Ascending aorta (tissue), 2 donors: ENCODE measurements at regions not wholly inside any gene's neighbourhood (a gene's known extent, or its start where the extent isn't known, plus 50 kb on each side); places are given as distances from the start of the nearest gene placed in this dataset.

Source experiments
- DNase-seq, 2 donors: peaks; one replicate each; pipeline ENCODE4 v3.0.0-alpha.2; 2019; ENCODE audit warnings: low spot score in 2 of 2
- H3K27ac ChIP-seq, 2 donors: fragments of 200-600 bp; sonication (generic); one replicate each; pipeline ENCODE4 v1.5.1; 2016 to 2017; ENCODE audit warnings: mild to moderate bottlenecking in 1 of 2
- H3K27me3 ChIP-seq: fragments of 200-600 bp; sonication (generic); one replicate; pipeline ENCODE4 v1.5.1; 2017
- H3K36me3 ChIP-seq, 2 donors: fragments of 200-600 bp; sonication (generic); one replicate each; pipeline ENCODE4 v1.5.1; 2016
- H3K4me1 ChIP-seq, 2 donors: fragments of 200-600 bp; sonication (generic); one replicate each; pipeline ENCODE4 v1.5.1; 2016 to 2017; ENCODE audit warnings: mild to moderate bottlenecking in 1 of 2
- H3K4me3 ChIP-seq, 2 donors: fragments of 200-600 bp; sonication (generic); one replicate each; pipeline ENCODE4 v1.5.1; 2016 to 2017; ENCODE audit warnings: mild to moderate bottlenecking in 1 of 2
- H3K9me3 ChIP-seq, 2 donors: fragments of 200-600 bp; sonication (generic); one replicate each; pipeline ENCODE4 v1.5.1; 2016
- intact Hi-C: fragments of 100-400 bp; cut with DNase I; formaldehyde crosslinking; loops from one replicate; pipeline ENCODE4 v1.15.1; 2023
- TF ChIP-seq, protein P1 (sequence below), 3 experiments: fragments of 200-600 bp in 2 of 3; fragments of 450-650 bp in 1 of 3; sonication (generic) in 2 of 3; IDR thresholded peaks; one replicate each; pipeline ENCODE4 v1.5.1; 2016 to 2019; ENCODE audit warnings: antibody characterized with exemption in 3 of 3, mild to moderate bottlenecking in 1 of 3, moderate library complexity in 1 of 3

DNA sequence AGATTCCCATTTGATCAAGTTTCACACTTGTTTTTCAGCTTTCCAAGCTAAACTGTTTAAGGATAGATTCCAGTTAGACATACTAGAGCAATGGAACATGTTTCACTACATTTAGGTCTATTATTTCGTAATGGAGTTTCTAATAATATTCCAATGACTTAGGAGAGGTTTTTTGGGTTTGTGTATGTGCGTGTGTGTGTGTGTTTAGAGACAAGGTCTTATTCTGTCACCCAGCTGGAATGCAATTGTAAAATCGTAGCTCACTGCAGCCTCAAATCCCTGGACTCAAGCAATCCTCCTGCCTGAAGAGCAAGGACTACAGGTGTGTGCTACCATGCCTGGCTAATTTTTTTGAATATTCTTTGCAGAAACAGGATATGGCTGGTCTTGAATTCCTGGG lies 426.3 kb downstream of the ZFHX3 start:
- Histone ChIP-seq H3K4me1 (no peaks in the 10 kb centered on the region), H3K27me3 (no peaks in the 10 kb centered on the region), H3K27ac (no peak overlapping the region), H3K9me3 (no peaks in the 10 kb centered on the region), H3K36me3 (no peaks in the 10 kb centered on the region), H3K4me3 (no peak overlapping the region)
- intact Hi-C loops: no loop called here
- TF ChIP-seq, protein P1, sequence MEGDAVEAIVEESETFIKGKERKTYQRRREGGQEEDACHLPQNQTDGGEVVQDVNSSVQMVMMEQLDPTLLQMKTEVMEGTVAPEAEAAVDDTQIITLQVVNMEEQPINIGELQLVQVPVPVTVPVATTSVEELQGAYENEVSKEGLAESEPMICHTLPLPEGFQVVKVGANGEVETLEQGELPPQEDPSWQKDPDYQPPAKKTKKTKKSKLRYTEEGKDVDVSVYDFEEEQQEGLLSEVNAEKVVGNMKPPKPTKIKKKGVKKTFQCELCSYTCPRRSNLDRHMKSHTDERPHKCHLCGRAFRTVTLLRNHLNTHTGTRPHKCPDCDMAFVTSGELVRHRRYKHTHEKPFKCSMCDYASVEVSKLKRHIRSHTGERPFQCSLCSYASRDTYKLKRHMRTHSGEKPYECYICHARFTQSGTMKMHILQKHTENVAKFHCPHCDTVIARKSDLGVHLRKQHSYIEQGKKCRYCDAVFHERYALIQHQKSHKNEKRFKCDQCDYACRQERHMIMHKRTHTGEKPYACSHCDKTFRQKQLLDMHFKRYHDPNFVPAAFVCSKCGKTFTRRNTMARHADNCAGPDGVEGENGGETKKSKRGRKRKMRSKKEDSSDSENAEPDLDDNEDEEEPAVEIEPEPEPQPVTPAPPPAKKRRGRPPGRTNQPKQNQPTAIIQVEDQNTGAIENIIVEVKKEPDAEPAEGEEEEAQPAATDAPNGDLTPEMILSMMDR (IDR thresholded peaks at IDR 0.05): no peak
- no peak for DNase-seq

DNA sequence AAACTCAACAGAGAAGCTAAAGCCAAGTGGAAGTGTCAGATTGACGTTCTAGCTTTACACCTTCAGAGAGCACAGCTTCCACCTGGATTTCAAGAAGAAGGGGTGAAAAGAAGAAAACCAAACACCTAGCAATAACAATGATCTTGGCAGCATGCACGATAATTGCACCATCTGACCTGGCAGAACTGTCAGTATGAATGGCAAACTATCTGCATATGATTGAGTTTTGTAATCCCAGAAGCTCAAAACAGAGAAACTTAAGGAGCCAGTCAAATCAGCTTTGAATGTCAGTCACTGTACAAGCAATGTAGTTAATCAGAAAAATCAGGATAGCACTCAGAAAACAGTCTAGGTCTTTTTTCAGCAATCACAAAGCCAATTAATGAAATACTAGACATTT lies 427.1 kb downstream of the ZFHX3 start:
- DNase-seq: no peak
- H3K4me1 ChIP-seq: no peaks in the 10 kb centered on the region
- TF ChIP-seq, protein P1 (IDR thresholded peaks at IDR 0.05): no peak
- H3K27ac ChIP-seq: no peak overlapping the region
- intact Hi-C loops: no loop called here
- no peaks in the 10 kb centered on the region for H3K27me3 ChIP-seq
- no peaks in the 10 kb centered on the region for H3K9me3 ChIP-seq
- no peak overlapping the region for H3K4me3 ChIP-seq
- H3K36me3 ChIP-seq: no peaks in the 10 kb centered on the region

DNA sequence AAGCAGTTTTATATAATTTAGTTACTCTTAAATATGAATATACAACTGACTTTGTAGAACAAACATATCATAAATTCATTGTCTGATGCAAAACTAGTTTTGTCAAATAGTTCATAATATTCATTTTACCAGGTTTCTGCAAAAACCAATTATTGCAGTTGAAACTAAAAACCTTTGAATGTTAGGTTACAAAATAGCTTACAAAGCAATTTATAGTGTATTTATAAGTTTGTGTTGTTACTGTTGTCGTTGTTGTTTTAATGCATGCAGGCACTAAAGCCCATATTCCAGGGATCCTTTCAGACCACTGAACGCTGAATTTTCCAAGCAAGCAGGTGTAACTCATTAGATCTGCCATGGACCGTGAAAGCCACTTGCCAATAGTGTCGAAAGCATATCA lies 427.6 kb downstream of the ZFHX3 start:
- Histone ChIP-seq H3K36me3 (no peaks in the 10 kb centered on the region), H3K4me3 (no peak overlapping the region), H3K9me3 (no peaks in the 10 kb centered on the region), H3K4me1 (no peaks in the 10 kb centered on the region), H3K27me3 (no peaks in the 10 kb centered on the region), H3K27ac (no peak overlapping the region)
- no peak for DNase-seq
- intact Hi-C loops: no loop called here
- TF ChIP-seq, protein P1 (IDR thresholded peaks at IDR 0.05): no peak

DNA sequence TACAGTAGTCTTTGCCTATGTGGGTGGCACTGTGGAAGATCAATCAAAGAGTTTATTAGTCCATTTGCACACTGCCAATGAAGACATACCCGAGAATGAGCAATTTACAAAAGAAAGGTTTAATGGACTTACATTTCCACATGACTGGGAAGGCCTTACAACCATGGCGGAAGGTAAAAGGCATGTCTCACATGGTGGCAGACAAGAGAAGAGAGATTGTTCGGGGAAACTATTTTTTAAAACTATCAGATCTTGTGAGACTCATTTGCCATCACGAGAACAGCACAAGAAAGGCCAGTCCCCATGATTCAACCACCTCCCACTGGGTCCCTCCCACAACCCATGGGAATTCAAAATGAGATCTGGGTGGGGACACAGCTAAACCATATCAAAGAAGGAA lies 432.1 kb downstream of the ZFHX3 start:
- Histone ChIP-seq H3K27me3 (no peaks in the 10 kb centered on the region), H3K4me3 (no peak overlapping the region), H3K36me3 (no peaks in the 10 kb centered on the region), H3K27ac (no peak overlapping the region), H3K4me1 (no peaks in the 10 kb centered on the region), H3K9me3 (no peaks in the 10 kb centered on the region)
- no peak for DNase-seq
- TF ChIP-seq, protein P1 (IDR thresholded peaks at IDR 0.05): no peak
- intact Hi-C loops: no loop called here

DNA sequence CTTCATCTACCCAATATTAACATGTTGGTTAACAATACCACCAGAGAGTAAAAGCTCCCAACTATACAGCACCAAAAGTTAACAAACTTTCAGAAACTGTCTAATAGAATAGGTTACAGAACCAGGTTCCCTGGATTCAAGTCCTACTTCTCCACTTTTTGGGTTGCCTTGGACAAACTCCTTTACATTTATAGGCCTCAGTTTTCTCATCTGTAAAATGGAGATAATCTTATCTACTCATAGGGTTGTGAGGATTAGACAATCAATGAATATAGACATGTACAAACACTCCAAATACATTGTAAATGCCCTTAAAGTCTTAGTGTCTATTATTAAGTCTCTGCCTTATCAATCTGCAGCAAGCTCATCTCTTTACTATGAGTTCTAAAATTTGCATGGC lies 435.2 kb downstream of the ZFHX3 start:
- Histone ChIP-seq H3K4me1 (no peaks in the 10 kb centered on the region), H3K4me3 (no peak overlapping the region), H3K27me3 (no peaks in the 10 kb centered on the region), H3K27ac (no peak overlapping the region), H3K9me3 (no peaks in the 10 kb centered on the region), H3K36me3 (no peaks in the 10 kb centered on the region)
- intact Hi-C loops: no loop called here
- no peak for DNase-seq
- TF ChIP-seq, protein P1 (IDR thresholded peaks at IDR 0.05): no peak

DNA sequence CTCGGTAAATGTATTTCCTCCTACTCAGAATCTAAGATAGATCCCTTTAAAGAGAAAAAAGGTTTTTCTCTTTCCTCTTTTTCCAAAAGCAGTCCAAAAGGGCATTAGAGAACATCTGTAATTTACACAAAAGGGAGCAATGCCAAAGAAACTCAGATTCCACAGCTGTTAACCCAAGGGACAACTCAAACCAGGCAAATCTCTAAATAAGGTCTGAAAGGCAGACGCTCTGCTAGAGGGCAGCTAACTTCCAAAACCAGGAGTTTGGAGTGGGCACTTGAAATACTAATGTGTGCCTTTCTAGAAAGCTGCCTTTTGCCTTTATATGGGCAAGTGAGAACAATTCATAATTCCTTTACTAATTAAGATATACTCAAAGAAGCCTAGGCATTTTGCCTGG lies 435.7 kb downstream of the ZFHX3 start:
- TF ChIP-seq, protein P1 (IDR thresholded peaks at IDR 0.05): no peak
- Histone ChIP-seq H3K4me3 (no peak overlapping the region), H3K36me3 (no peaks in the 10 kb centered on the region), H3K27ac (peak overlapping the region in 1 of 2 donors; percentile 5), H3K27me3 (no peaks in the 10 kb centered on the region), H3K4me1 (no peaks in the 10 kb centered on the region), H3K9me3 (no peaks in the 10 kb centered on the region)
- DNase-seq: no peak
- intact Hi-C loops: no loop called here
